Thyroid gland (tissue), 4 donors: ENCODE measurements at regions not wholly inside any gene's neighbourhood (a gene's known extent, or its start where the extent isn't known, plus 50 kb on each side); places are given as distances from the start of the nearest gene placed in this dataset.

ENCODE experiments used
- POLR2A ChIP-seq, 2 donors: fragments of 450-650 bp; IDR thresholded peaks; one replicate each; pipeline ENCODE4 v1.6.1; 2017; ENCODE audit warnings: antibody characterized with exemption in 2 of 2, mild to moderate bottlenecking in 2 of 2, moderate library complexity in 1 of 2
- TF ChIP-seq, protein P1 (sequence below), 6 experiments: fragments of 200-600 bp in 3 of 6; fragments of 450-650 bp in 3 of 6; sonication (generic) in 3 of 6; IDR thresholded peaks; one replicate each; pipeline ENCODE4 v1.5.1; 2016 to 2019; ENCODE audit warnings: antibody characterized with exemption in 6 of 6, mild to moderate bottlenecking in 2 of 6, inconsistent platforms in 1 of 6, moderate library complexity in 1 of 6

DNA sequence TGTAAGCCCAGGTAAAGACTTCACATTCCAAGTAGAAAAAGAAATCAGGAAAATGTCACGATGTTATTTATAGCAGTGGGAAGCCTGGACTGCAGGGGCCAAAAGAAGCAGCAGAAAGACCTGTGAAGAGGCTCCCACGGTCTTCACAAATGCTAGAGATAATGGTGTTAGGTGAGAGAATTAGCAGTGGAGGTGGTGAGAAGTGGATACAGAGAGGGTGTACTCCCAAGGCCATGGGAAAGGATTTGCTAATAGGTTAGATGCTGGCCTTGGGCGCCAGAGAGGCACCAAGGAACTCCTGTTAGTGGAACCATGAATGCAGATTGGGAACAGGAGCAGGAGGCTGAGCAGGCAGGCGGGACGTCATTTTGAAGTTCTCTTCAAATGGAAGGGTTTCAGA is 386.1 kb downstream of the C12orf75 start:
- TF ChIP-seq, protein P1, sequence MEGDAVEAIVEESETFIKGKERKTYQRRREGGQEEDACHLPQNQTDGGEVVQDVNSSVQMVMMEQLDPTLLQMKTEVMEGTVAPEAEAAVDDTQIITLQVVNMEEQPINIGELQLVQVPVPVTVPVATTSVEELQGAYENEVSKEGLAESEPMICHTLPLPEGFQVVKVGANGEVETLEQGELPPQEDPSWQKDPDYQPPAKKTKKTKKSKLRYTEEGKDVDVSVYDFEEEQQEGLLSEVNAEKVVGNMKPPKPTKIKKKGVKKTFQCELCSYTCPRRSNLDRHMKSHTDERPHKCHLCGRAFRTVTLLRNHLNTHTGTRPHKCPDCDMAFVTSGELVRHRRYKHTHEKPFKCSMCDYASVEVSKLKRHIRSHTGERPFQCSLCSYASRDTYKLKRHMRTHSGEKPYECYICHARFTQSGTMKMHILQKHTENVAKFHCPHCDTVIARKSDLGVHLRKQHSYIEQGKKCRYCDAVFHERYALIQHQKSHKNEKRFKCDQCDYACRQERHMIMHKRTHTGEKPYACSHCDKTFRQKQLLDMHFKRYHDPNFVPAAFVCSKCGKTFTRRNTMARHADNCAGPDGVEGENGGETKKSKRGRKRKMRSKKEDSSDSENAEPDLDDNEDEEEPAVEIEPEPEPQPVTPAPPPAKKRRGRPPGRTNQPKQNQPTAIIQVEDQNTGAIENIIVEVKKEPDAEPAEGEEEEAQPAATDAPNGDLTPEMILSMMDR (IDR thresholded peaks at IDR 0.05), result no peak
- no peak for TF ChIP-seq POLR2A (IDR thresholded peaks at IDR 0.05)
